ENCODE measurements at regions not wholly inside any gene's neighbourhood (a gene's known extent, or its start where the extent isn't known, plus 50 kb on each side); places are given as distances from the start of the nearest gene placed in this dataset.

DNA sequence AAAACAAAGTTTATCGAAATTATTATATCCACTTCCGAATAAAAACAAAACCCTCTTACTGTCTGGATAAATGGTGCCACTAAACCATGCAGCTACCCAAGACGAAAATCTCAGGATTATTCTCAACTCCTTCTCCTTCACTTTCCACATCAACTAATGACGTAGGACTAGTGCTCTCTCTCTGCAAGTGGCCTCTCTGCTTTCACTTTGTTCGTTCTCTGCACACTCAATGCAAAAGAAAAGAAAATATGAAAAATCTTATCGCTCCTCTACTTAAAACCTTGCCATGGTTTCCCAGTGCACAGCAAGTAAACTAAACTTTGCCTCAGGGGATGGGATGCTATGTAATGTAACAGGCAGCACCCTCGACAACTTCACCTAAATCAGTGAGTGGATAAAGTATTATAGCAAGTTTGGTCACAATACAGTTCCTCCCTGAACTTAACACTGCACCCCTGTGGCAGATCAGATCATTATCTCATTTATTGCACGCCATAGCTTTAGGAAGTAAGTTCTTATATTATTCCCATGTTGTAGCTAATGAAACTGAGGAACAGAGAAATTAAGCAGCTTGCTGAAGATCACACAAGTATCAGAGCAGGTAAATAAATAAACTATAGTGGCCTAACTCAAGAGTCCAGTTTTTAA lies 262.7 kb upstream of the GADL1 start:
- DNase-seq = peak; percentile 5

DNA sequence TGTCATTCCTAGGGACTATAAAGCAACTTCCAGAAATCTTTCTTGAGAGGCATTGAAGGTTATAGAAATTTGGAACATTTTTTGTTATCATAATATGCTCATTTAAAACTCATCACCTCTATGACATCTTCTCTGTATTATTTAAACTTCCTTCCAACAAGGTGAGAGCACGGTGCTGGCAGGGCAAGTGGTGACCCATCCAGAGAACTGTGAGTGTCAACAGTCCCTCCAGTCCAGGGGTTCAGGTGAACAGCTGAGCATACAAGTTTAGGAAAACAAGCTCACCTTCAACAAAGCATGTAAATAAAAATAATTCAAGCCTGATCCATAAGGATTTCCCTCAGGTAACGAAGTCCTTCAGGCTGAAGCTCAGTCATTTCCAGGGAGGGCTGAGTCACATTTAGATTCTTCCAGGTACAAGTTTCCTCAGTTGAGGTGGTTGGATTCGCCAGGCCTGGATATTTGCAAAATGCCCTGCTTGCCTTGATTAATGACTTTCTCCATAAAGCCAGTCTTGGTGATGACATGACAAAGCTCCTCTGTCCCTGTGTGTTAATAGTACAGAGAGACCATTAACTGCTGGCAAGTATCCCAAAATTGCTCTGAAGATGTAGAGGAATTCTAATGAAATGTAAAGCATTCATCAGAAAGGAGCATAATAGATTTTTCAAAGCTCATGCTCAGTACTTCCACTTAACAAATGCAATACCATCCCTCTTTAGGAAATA lies 263.6 kb upstream of the GADL1 start:
- DNase-seq = no peak

DNA sequence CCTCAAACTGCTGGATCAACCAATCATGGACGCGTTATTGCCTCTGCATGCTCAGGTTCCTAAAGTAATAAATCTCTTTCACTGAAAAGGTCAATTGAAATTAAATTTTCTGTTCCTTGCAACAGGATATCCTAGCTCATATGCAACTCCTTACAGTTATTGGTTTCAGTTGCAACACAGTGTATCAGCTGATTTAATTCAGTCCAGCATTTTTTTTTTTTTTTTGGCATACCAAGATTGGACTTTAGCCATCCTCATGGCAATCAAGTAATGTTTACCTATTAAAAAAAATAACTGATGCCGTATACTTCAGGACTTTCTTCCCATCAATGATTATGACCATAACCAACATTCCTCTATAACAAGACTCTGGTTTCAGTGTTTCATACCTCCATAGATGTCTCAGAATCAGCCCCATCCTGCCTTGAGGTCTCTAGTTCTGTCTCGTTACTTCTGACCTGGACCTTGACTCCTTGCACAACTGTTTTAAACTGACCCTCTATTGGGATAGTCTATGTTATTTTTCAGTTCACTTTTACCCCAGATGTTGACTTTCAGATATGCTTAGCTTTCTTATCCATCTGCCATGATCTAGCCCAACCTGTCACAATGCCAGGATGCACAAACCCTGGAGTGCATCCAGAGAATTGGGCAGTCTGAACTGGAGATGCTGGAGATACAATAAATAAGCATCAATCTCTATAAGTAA lies 265.0 kb upstream of the GADL1 start:
- DNase-seq = no peak

DNA sequence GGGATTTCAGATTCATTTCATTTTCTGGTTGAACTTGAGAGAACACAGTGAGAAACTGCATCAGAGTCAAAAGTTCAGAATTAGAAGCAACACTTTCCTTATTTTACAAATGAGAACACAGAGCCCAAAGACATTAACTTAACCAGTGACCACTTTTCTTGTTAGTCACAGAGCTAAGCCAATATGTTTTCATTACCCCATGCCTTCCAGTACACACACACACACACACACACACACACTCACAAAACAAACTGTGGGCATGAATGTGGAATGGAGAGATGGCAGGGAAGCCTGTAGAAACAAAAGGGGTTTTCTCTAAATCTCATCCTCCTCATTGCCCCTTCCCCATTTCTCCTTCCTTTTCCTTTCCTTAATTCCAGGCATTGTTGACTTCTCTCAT lies 267.4 kb upstream of the GADL1 start:
- no peak for DNase-seq

DNA sequence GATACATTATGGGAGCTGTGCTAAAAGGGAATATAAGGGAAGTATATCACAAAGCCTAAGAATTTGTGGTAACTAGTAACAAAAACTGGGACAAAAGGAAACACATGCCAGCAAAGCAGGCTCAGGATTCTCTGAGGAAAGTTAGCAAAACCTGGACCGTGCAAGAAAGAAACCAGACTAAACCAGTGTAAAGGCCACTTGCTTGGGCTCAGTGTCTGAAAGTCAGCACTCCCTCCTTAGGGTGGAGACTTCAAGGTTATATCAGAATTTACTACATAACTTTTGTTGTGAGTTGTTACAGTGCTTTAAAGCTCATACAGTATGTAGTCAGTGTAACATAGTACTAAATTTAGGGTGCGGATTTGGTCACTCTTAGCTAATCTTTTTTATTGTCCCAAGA lies 269.9 kb upstream of the GADL1 start:
- no peak for DNase-seq

DNA sequence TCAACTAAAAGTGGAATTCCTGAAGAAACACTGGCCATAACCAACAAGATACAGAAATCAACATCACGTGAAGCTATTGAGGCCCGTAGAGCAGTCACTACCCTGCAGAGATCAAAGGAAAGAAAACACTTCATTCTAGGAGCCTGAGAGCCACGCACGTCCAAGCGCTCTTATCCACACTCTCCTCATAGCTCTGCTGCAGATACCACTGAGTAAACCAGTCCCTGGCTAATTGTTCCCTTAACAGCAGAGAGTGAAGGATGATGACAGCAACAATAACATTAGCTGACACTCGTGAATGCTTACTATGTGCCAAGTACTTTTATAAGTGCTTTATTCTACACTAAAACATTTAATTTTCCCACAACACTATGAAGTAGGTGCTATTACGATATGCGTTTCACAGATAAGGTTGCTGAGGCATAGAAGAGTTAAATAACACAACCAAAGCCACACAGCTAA lies 271.0 kb upstream of the GADL1 start:
- DNase-seq = no peak

DNA sequence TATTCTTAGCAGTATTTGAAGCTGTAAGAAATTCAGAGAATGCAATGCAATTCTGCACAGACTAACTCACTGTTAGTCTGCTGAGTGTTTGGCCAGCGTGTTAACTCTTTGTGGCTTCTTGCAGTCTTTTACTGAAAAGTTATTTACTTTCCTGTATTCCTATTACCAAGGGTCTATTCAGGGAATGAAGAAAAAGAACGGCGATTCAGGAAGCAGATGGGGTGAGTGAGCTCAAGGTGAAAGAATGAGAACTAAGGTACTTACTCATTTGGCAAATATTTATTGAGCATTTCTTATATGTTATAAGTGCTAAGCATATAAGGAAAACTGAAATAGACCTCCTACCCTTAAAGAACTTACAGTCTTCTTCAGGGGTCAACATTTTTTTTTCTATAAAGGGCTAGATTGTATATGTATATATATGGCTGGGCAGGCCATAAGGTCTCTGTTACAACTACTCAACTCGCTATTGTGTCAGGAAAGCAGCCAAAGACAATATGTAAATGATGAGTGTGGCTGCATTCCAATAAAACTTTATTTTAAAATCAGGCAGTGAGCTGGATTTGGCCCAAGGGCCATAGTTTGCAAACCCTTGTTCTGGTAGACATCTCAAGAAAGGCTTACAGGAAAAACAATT lies 271.9 kb upstream of the GADL1 start:
- no peak for DNase-seq

DNA sequence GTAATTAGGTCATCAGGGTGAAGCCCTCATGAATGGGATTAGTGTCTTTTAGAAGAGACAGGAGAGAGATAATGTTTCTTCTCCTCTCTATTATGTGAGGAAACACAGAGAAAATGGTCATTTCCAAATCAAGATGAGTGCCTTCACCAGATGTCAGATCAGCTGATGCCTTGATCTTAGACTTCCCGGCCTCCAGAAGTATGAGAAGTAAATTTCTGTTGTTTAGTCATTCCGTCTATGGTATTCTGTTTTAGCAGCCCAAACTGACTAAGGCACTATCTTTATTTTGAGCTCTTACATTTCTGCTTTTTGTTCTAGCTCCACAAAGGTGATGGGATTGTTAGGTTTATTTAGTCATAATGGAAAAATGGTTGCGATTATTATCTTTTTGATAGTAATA lies 273.2 kb upstream of the GADL1 start:
- DNase-seq = no peak

DNA sequence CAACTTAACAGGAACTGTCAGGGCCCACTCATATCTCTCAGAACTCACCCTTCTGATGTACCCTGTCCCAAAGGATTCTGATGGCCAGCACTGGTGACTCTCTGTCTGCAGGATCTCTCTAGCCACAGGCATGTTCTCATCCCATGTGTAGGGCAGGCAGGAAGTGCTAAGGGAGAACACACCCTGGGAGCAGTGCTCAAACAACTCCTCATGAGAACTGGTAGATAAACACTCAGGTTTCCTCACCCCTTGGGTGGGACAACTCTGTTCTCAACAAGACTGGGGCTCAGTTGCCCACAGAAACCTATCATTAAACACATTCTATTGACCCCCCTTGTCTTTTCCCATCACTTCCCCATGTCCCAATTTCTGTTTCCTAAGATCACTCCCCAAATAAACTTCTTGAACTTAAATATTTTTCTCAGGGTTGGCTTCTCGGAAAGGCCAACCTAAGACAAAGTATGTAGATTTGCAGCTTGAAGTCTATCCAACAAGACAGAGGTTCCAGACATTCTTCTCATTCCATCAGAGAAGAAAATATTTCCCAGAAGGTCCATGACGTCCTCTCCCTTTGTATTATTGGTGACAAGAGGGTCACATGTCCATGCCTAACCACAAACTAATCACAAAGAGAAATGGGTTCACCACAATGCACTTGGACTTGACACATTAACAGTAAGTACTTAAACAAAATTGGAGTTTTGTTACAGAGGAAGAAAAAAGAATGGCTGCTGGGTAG lies 276.6 kb upstream of the GADL1 start:
- no peak for DNase-seq

DNA sequence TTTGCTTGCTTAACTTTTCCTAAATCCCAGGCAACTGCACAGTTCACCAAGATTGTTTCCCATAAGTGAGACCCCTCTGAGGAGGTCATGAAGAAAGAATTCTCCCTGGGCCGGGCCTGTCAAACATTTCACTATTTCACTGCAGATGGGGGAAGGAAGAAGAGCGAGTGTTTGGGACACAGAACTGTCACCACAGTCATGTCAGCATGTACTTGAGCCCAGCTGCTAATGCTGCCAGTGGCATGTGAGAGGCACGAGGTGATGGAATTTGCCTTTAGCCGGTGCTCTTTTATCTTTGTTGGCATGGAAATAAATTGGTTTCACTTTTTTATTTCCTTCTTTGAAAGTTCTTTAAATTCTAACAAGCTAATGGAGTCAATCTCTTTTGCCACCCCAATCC lies 277.9 kb upstream of the GADL1 start:
- DNase-seq = no peak

DNA sequence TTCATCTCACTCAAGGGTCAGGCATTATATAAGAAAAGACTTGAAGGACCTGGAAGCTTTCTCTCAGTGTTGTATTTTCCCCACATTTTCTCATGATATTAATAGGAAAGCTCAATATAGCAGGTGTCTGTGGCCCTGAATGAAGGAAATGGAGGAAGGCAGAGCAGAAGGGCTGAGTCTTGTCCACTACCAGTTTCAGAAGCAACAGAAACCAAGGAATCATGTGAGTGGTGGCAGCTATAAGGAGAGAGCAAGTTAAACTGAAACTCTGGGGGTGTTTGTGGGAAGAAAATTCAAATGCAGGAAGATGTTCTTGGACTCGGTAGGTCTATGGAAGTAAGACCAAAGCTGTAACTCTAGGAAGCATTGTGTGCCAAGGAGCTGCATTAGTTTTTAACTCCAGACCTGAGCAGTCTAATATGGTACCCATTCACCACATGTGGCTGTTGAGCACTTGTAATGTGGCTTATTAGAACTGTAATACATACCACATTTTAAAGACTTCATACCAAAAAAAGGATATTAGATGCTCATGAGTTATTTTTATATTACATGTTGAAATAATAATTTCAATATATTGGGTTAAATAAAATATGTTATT lies 278.8 kb upstream of the GADL1 start:
- DNase-seq = no peak

DNA sequence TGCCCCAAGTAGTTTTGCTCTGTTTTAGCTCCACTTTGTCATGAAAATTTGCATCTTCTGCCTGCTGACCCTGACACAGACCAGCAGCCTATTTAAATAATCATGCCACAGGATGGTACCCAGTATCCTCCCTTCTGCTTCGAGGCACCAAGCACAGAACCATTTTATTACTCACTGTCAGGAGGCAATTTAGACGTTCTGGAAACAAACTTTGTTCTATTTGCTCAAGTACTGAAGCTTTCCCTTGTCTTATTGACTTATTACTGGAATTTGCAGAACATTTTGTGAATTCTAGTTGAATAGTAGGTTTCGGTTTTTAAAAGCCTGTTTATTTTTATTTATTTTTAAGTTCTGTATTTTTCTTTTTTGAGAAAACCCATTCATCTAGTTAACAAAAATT lies 279.6 kb upstream of the GADL1 start:
- DNase-seq = no peak

DNA sequence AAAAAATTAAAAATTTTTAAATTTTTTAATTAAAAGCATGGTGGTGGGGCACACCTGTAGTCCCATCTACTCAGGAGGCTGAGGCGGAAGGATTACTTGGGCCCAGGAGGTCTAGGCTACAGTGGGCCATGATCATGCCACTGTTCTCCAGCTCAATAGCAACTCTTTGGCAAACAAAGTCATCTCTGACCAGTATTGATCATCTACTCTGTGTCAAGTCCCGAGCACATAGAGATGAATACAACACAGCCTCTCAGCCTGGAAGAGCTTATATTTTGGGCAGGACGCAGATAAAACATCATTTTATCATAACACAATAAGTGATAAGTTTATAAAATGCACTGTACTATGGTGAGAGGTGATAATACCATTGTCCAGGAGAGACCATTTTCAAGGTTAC lies 281.6 kb upstream of the GADL1 start:
- DNase-seq = no peak

DNA sequence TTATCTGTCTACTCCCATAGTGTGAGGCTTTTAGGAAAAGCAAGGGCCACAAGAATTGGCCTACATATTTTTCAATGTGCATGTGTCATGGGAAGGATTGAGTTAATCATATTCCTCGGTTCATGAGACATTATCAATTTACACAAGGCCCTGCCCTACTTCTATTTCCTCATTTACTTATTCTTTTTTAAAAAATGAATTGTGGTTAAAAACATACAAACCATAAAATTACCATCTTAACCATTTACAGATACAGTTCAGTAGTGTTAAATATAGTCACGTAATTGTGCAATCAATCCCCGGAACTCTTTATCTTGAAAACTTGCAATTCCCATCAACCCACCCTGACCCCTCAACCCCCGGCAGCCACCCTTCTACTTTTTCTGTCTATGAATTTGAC lies 284.0 kb upstream of the GADL1 start:
- DNase-seq = no peak

DNA sequence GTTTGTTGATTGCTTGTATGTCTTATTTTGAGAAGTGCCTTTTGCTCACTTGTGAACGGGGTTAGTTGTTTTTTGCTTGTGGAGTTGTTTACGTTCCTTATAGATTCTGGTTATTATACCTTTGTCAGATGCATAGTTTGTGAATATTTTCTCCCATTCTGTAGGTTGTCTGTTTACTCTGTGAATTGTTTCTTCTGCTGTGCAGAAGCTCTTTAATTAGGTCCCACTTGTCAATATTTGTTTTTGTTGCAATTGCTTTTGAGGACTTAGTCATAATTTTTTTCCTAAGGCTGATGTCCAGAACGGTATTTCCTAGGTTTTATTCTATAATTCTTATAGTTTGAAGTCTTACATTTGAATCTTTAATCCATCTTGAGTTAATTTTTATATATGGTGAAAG lies 285.3 kb upstream of the GADL1 start:
- DNase-seq = no peak

DNA sequence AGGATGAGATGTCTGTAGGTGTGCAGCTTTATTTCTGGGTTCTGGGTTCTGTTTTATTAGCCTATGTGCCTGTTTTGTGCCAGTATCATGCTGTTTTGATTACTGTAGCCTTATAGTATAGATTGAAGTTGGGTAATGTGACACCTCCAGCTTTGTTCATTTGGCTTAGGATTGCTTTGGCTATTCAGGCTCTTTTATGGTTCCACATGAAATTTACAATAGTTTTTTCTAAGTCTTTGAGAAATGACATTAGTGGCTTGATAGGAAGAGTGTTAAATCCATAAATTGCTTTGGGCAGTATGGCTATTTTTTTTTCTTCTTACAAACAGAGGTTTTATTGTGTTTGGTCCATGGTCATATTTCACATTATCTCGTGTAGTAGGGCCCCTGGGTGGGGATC lies 285.8 kb upstream of the GADL1 start:
- DNase-seq = no peak

DNA sequence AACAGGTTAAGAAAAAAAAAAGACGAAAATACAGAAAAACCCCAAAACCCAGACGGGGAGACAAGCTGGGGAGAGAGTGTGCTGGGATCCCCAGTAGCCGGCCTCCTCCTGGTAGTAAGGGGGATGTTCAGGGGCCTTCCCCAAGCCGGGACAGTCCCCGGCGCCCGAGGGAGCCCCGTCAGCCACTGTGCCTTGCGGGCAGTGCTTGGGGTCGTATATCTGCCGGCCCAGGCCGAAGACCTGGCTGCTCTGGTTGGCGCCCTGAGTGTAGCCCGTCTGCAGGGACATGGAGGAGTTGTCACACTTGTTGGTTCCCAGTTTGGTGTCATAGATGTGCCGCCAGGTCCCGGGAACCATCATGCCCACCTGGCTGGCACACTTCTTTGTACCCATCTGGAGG lies 287.2 kb upstream of the GADL1 start:
- DNase-seq = no peak

DNA sequence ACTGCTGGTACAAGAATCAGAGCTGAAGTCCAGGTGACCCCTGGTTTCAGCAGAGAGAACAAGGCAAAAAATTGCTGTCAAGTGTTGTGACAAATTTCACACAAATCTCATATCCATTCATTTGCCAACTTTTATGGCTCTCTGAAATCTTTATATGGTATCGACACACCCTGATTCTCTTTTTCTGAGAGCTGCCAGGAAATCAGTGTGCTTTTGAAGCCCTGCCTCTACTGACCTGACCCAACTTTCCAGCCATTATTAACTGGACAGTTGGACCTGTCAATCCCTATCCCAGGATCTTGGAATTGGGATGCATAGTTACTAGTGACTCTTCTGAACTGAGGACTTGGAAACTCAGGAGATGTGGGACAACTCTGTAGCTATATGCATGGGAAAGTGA lies 288.2 kb upstream of the GADL1 start:
- no peak for DNase-seq

DNA sequence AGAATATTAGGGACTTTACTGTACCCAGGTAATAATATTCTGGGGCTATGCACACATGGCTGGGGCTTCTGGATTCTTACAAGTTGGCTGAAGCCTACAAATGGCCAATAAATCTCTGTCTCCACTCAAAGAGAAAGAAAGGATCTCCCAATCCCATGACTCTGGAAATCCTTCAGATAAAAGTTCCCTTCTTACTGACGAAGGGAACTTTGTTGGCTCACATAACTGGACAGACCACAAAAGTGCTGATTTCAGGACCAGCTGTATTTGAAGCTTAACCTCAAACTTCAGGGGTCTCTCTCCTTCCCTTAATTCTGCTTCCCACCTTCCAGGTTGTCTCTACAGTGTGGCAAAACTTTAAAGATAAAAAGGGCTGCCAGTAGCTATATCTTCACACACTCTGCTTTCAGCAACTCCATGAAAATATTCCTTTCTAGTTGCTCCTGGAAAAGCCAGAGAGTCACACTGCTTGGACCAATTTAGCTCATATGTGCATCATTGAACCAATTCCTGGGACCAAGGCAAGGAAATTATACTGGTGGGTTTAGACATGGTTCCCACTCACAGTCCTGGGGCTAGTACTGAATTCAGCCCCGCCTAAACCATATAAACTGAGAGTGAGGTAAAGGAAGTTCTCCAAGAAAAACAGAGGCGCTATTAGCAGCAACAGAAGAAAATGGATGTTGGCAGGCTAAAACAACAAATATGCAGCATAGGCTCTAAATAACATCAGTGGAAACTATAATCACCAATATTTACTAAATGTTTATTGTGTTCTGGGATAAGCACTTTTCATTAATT lies 290.0 kb upstream of the GADL1 start:
- no peak for DNase-seq

DNA sequence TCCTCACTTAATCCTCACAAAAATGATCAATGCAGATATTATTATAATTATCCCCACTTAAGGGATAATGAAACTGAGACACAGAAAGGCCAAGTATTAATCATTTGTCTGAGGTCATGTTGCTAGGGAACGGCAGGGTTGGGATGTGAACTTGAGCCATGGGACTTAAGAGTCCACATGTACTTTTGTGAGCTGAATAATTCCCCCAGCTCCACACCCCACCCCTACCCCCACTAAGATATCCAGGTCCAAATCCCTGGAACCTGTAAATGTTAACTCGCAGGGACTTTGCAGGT lies 290.5 kb upstream of the GADL1 start:
- no peak for DNase-seq

DNA sequence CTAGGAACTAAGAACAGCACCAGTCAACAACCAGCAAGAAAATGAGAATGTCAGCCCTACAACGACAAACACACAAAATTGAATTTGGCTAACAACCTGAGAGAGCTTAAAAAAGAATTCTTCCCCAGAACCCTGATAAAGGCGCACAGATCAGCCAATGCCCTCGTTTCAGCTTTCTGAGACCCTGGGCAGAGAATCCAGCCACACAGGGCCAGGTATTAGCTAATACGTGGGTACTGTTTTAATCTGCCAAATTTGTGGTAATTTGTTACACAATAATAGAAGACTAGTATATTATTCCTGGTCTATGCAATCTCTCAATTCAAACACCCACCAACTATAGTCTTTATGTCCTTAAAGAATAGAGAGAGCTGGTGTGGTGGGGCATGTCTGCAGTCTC lies 291.6 kb upstream of the GADL1 start:
- no peak for DNase-seq

DNA sequence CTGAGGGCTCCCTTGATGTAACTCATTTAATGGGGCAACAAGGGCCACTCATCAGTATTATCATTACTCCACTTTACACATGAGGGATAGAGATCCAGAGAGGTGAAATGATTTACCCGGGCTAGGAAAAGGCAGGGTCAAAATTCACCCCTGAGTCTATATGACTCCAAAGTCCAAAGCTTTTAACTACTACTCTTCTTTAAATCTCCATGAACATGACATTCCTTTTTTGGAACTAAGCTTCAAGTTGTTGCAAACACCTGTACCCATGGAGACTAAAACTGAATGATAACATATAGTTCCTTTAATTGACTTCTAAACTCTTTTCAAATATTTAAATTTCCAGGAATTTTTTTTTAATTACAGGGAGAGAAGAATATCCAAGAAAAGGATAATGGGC lies 292.9 kb upstream of the GADL1 start:
- no peak for DNase-seq

Measured in CD4-positive, alpha-beta T cell treated with Interleukin-12 subunit alpha and Interleukin-12 subunit beta, for 1 hour (primary cell).